Gastroesophageal sphincter (tissue), 3 donors: ENCODE measurements at regions not wholly inside any gene's neighbourhood (a gene's known extent, or its start where the extent isn't known, plus 50 kb on each side); places are given as distances from the start of the nearest gene placed in this dataset.

Experiments used
- EP300 ChIP-seq: sonication (generic); formaldehyde crosslinking; IDR thresholded peaks from one replicate; pipeline ENCODE4 v1.6.1; 2017; ENCODE audit warnings: antibody characterized with exemption, mild to moderate bottlenecking
- POLR2A ChIP-seq, 2 donors: fragments of 450-650 bp; IDR thresholded peaks; one replicate each; pipeline ENCODE4 v1.6.1; 2017; ENCODE audit warnings: antibody characterized with exemption in 2 of 2, mild to moderate bottlenecking in 2 of 2, moderate library complexity in 1 of 2
- TF ChIP-seq, protein P1 (sequence below), 4 experiments: fragments of 200-600 bp in 2 of 4; fragments of 450-650 bp in 2 of 4; sonication (generic) in 1 of 4; IDR thresholded peaks; one replicate each; pipeline ENCODE4 v1.5.1; 2017 to 2019; ENCODE audit warnings: antibody characterized with exemption in 4 of 4, mild to moderate bottlenecking in 2 of 4, moderate library complexity in 2 of 4

DNA sequence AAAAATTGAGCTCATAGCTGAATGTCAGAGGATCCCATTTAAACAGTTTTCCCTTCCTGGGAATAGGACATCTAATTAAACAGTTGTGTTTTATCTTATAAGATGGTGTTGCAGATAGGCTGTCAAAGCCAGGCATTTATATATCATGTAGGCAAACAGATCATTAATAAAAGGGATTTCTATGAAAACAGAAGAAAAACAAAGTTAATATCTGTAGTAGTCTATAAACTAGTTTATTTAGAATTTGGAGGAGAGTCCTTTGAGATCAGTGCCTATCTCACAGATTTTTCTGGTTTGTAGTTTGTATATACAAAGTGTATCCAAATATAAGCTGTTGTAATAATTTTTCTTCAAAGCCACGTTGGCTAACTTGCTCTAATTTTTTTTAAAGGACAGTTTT is 1738.2 kb upstream of the PIK3C3 start:
- TF ChIP-seq, protein P1, sequence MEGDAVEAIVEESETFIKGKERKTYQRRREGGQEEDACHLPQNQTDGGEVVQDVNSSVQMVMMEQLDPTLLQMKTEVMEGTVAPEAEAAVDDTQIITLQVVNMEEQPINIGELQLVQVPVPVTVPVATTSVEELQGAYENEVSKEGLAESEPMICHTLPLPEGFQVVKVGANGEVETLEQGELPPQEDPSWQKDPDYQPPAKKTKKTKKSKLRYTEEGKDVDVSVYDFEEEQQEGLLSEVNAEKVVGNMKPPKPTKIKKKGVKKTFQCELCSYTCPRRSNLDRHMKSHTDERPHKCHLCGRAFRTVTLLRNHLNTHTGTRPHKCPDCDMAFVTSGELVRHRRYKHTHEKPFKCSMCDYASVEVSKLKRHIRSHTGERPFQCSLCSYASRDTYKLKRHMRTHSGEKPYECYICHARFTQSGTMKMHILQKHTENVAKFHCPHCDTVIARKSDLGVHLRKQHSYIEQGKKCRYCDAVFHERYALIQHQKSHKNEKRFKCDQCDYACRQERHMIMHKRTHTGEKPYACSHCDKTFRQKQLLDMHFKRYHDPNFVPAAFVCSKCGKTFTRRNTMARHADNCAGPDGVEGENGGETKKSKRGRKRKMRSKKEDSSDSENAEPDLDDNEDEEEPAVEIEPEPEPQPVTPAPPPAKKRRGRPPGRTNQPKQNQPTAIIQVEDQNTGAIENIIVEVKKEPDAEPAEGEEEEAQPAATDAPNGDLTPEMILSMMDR (IDR thresholded peaks at IDR 0.05) = no peak
- TF ChIP-seq POLR2A (IDR thresholded peaks at IDR 0.05) = no peak
- TF ChIP-seq EP300 = no peak
